ENCODE measurements at regions not wholly inside any gene's neighbourhood (a gene's known extent, or its start where the extent isn't known, plus 50 kb on each side); places are given as distances from the start of the nearest gene placed in this dataset.
"Not testable (repeated sequence)": the region's sequence is repeated elsewhere in the genome, so short reads cannot be mapped to it uniquely, and the experiment has no call there.

DNA sequence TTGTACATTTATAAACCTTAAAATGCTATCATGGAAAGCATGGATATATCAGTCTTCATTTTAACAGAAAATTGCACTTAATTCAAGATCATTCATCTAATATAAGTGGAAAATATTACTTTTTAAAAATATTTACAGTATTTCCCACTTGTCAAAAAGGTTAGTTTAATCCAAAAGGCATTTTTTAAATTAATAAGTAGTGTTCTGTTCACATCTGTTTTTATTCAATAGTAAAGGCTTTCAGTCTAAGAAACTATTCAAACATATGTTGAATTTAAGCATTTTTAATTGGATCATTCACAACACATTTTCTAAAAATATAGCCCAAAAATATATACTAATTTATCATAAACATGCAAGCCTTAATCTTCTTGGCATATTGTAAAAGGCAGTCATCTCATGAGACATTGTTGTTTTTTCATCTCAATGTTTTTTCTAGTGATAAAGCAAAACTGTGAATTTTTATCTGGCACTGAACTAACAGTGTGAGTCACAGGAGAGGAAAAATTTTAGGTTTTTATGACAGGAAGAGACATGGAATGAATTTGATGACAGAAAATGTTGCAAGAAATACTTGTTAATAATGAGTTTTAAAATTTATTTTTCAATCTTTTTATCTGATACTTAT lies 1642.5 kb upstream of the TMEFF2 start:
- Mint-ChIP-seq H3K4me3 (no peak overlapping the region), H3K36me3 (ENCODE audit: low read depth) (no peaks in the 10 kb centered on the region), H3K4me1 (peaks cover 4% of the 10 kb centered on the region), H3K9me3 (peaks cover 19% of the 10 kb centered on the region), H3K27ac (no peak overlapping the region), H3K27me3 (ENCODE audit: low read depth) (no peaks in the 10 kb centered on the region)
- TF ChIP-seq, protein P1, sequence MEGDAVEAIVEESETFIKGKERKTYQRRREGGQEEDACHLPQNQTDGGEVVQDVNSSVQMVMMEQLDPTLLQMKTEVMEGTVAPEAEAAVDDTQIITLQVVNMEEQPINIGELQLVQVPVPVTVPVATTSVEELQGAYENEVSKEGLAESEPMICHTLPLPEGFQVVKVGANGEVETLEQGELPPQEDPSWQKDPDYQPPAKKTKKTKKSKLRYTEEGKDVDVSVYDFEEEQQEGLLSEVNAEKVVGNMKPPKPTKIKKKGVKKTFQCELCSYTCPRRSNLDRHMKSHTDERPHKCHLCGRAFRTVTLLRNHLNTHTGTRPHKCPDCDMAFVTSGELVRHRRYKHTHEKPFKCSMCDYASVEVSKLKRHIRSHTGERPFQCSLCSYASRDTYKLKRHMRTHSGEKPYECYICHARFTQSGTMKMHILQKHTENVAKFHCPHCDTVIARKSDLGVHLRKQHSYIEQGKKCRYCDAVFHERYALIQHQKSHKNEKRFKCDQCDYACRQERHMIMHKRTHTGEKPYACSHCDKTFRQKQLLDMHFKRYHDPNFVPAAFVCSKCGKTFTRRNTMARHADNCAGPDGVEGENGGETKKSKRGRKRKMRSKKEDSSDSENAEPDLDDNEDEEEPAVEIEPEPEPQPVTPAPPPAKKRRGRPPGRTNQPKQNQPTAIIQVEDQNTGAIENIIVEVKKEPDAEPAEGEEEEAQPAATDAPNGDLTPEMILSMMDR (IDR thresholded peaks at IDR 0.05; ENCODE audit: unreplicated experiment in 3 of 3): no peak

DNA sequence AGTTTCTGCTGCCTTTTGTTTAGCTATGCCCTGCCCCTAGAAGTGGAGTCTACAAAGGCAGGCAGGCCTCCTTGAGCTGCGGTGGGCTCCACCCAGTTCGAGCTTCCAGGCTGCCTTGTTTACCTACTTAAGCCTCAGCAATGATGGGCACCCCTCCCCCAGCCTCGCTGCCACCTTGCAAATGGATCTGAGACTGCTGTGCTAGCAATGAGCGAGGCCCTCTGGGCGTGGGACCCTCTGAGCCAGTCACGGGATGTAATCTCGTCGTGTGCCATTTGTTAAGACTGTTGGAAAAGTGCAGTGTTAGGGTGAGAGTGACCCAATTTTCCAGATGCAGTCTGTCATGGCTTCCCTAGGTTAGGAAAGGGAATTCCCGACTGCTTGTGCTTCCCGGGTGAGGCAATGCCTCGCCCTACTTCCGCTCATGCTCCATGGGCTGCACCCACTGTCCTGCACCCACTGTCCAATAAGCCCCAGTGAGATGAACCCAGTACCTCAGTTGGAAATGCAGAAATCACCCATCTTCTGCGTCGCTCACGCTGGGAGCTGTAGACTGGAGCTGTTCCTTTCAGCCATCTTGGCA lies 1641.8 kb upstream of the TMEFF2 start:
- H3K4me3 Mint-ChIP-seq; H3K4me1 Mint-ChIP-seq; H3K27ac Mint-ChIP-seq; H3K27me3 Mint-ChIP-seq (ENCODE audit: low read depth); H3K36me3 Mint-ChIP-seq (ENCODE audit: low read depth): not testable (repeated sequence)
- peaks cover 19% of the 10 kb centered on the region for H3K9me3 Mint-ChIP-seq

DNA sequence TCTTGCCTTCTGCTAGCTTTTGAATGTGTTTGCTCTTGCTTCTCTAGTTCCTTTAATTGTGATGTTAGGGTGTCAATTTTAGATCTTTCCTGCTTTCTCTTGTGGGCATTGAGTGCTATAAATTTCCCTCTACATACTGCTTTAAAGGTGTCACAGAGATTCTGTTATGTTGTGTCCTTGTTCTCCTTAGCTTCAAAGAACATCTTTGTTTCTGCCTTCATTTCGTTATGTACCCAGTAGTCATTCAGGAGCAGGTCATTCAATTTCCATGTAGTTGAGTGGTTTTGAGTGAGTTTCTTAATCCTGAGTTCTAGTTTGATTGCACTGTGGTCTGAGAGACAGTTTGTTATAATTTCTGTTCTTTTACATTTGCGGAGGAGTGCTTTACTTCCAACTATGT lies 1639.2 kb upstream of the TMEFF2 start:
- not testable (repeated sequence) for H3K4me1 Mint-ChIP-seq; H3K27me3 Mint-ChIP-seq (ENCODE audit: low read depth)
- peaks cover 19% of the 10 kb centered on the region for H3K9me3 Mint-ChIP-seq

DNA sequence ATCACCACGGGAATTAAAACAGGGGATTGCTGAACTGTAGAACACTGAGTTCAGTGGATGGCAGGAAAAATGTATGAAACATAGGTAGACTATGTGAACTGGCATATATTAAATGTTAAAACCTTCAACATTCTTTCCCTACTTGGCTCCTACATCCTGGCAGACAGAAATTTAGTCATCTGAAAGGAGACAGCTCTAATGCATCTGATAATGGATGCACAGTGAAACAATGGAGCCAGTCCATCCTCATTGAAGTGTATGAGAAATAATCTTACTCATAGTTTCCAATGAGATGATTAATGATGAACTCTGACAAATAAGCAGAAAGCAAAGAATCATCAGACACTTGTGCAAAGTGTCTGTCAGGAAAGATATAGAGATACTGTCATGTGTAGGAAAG lies 1629.7 kb upstream of the TMEFF2 start:
- Mint-ChIP-seq H3K4me1 (no peaks in the 10 kb centered on the region), H3K27me3 (ENCODE audit: low read depth) (no peaks in the 10 kb centered on the region), H3K4me3 (no peak overlapping the region), H3K9me3 (peaks cover 12% of the 10 kb centered on the region), H3K36me3 (ENCODE audit: low read depth) (no peaks in the 10 kb centered on the region), H3K27ac (no peak overlapping the region)
- TF ChIP-seq, protein P1 (IDR thresholded peaks at IDR 0.05; ENCODE audit: unreplicated experiment in 3 of 3): no peak

More for the DNA sequence above, 1639.2 kb upstream of the TMEFF2 start:
- H3K36me3 Mint-ChIP-seq (ENCODE audit: low read depth); H3K4me3 Mint-ChIP-seq; H3K27ac Mint-ChIP-seq: not testable (repeated sequence)

DNA sequence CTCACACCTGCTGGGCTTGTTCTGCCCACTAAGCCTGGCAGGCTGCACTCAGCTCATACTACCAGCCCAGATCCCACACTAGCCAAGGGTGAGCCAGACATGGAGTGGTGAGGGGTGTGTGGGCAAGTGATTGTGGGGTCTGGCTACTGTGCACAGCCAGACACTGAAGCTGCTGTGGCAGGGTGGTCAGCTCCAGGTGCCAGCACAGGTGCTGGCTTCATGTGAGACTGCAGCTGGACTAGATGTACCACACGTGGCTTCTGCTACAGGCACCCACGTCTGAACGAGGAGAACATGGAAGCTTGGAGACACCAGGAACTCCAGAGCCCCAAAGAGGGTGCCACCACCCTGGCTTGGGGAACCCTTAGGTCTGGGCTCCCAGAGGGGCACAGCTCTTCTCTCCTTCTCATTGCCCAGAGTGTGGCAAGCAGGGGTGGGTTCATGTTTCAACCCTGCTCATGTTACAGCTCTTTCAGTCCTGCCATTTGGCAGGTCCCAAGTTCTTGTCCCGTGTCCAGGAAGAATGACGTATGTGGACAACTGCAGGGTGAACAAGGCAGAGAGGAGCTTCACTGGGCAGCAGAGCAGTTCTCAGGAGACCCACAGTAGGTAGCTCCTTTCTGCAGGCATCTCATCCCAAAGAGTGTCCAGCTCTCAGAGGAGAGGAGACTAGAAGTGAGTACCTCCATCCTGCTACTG lies 1624.2 kb upstream of the TMEFF2 start:
- Mint-ChIP-seq H3K4me3 (no peak overlapping the region), H3K27me3 (ENCODE audit: low read depth) (no peaks in the 10 kb centered on the region), H3K4me1 (no peaks in the 10 kb centered on the region), H3K36me3 (ENCODE audit: low read depth) (no peaks in the 10 kb centered on the region), H3K27ac (no peak overlapping the region), H3K9me3 (peaks cover 12% of the 10 kb centered on the region)
- TF ChIP-seq, protein P1 (IDR thresholded peaks at IDR 0.05; ENCODE audit: unreplicated experiment in 3 of 3): no peak

DNA sequence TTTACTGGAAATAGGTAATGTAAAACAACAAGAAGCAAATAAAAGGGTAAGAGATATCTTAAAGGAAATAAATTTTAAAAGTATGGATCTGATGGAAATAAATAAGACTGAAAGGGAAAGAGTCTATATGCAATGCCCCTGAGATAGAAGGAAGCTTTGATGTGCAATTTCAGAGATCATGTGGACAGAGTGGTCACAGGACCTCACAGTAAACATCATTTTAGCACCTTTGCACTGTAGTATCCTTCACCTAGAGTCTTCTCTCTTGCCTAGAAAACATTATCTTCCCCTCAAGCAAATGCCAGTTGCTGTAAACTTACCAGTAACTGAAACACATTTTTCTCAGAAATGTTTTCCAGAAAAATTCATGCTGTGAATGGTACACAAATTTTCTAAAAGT lies 1621.3 kb upstream of the TMEFF2 start:
- no peaks in the 10 kb centered on the region for H3K27me3 Mint-ChIP-seq (ENCODE audit: low read depth)
- H3K4me3 Mint-ChIP-seq: no peak overlapping the region
- no peaks in the 10 kb centered on the region for H3K4me1 Mint-ChIP-seq
- TF ChIP-seq, protein P1 (IDR thresholded peaks at IDR 0.05; ENCODE audit: unreplicated experiment in 3 of 3): no peak
- no peak overlapping the region for H3K27ac Mint-ChIP-seq
- peaks cover 4% of the 10 kb centered on the region for H3K9me3 Mint-ChIP-seq
- no peaks in the 10 kb centered on the region for H3K36me3 Mint-ChIP-seq (ENCODE audit: low read depth)

DNA sequence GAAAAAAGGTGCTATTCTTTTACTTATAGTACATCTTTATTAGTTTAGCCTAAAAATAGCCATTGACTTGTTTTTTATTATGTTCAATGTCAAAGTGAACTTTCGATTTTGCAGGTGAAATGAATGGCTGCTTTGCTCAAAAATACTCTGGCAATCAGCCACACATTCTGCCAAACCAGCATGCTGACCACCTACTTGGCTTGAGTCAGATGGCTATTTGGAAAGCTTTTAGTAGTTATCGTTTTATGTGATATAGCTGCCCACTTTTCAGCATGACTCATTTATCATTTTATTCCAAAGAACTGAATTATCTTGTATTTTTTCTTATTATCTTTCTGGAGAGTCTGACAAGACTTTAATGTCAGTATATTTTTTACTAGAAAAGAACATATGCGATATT lies 1615.8 kb upstream of the TMEFF2 start:
- Mint-ChIP-seq H3K36me3 (ENCODE audit: low read depth) (no peaks in the 10 kb centered on the region), H3K27me3 (ENCODE audit: low read depth) (no peaks in the 10 kb centered on the region)

More for the DNA sequence above, 1615.8 kb upstream of the TMEFF2 start:
- H3K9me3 Mint-ChIP-seq: no peaks in the 10 kb centered on the region
- no peak overlapping the region for H3K27ac Mint-ChIP-seq
- no peaks in the 10 kb centered on the region for H3K4me1 Mint-ChIP-seq
- TF ChIP-seq, protein P1 (IDR thresholded peaks at IDR 0.05; ENCODE audit: unreplicated experiment in 3 of 3): no peak
- no peak overlapping the region for H3K4me3 Mint-ChIP-seq
